ENCODE measurements at regions not wholly inside any gene's neighbourhood (a gene's known extent, or its start where the extent isn't known, plus 50 kb on each side); places are given as distances from the start of the nearest gene placed in this dataset.
"Not testable (repeated sequence)": the region's sequence is repeated elsewhere in the genome, so short reads cannot be mapped to it uniquely, and the experiment has no call there.

GRCh38 chr16:77067900-77068299 lies 123.1 kb upstream of the MON1B start:
- no peak for DNase-seq (ENCODE audit: low spot score)

- DNase-seq (ENCODE audit: low spot score): no peak
Measured at GRCh38 chr16:77068402-77068801, 122.6 kb upstream of the MON1B start.

- DNase-seq (ENCODE audit: low spot score): no peak
Measured at GRCh38 chr16:77069929-77070328, 121.1 kb upstream of the MON1B start.

GRCh38 chr16:77070683-77071082 lies 120.3 kb upstream of the MON1B start:
- no peak for DNase-seq (ENCODE audit: low spot score)

GRCh38 chr16:77076839-77077238 lies 114.2 kb upstream of the MON1B start:
- no peak for DNase-seq (ENCODE audit: low spot score)

- DNase-seq (ENCODE audit: low spot score): no peak
Measured at GRCh38 chr16:77077256-77077922, 113.6 kb upstream of the MON1B start.

- DNase-seq (ENCODE audit: low spot score): no peak
Measured at GRCh38 chr16:77085981-77086380, 105.0 kb upstream of the MON1B start.

- DNase-seq (ENCODE audit: low spot score): no peak
Measured at GRCh38 chr16:77090062-77090461, 100.9 kb upstream of the MON1B start.

GRCh38 chr16:77093309-77093708 lies 97.7 kb upstream of the MON1B start:
- no peak for DNase-seq (ENCODE audit: low spot score)

- DNase-seq (ENCODE audit: low spot score): no peak
Measured at GRCh38 chr16:77093999-77094398, 97.0 kb upstream of the MON1B start.

GRCh38 chr16:77111056-77111565 lies 79.9 kb upstream of the MON1B start:
- no peak for DNase-seq (ENCODE audit: low spot score)

- DNase-seq (ENCODE audit: low spot score): no peak
Measured at GRCh38 chr16:77112746-77113145, 78.2 kb upstream of the MON1B start.

GRCh38 chr16:77113835-77114234 lies 77.2 kb upstream of the MON1B start:
- no peak for DNase-seq (ENCODE audit: low spot score)

- not testable (repeated sequence) for DNase-seq (ENCODE audit: low spot score)
Measured at GRCh38 chr16:77114361-77114760, 76.6 kb upstream of the MON1B start.

GRCh38 chr16:77116856-77117255 lies 74.1 kb upstream of the MON1B start:
- DNase-seq (ENCODE audit: low spot score): no peak

- no peak for DNase-seq (ENCODE audit: low spot score)
Measured at GRCh38 chr16:77117707-77118106, 73.3 kb upstream of the MON1B start.

- DNase-seq (ENCODE audit: low spot score): no peak
Measured at GRCh38 chr16:77131398-77131797, 59.6 kb upstream of the MON1B start.

- DNase-seq (ENCODE audit: low spot score): no peak
Measured at GRCh38 chr16:77132051-77132618, 58.9 kb upstream of the MON1B start.

GRCh38 chr16:77133706-77134105 lies 57.3 kb upstream of the MON1B start:
- no peak for DNase-seq (ENCODE audit: low spot score)

GRCh38 chr16:77137045-77137444 lies 53.9 kb upstream of the MON1B start:
- no peak for DNase-seq (ENCODE audit: low spot score)
